Omental fat pad (tissue), 3 donors: ENCODE measurements at regions not wholly inside any gene's neighbourhood (a gene's known extent, or its start where the extent isn't known, plus 50 kb on each side); places are given as distances from the start of the nearest gene placed in this dataset.

Source experiments
- ATAC-seq: fragments of 150-250 bp; one replicate; pipeline ENCODE4 v1.9.1; 2016; ENCODE audit warnings: mild to moderate bottlenecking, moderate library complexity; ENCODE audit not compliant: low FRiP score
- DNase-seq: peaks from one replicate; pipeline ENCODE4 v3.0.0-alpha.2; 2019; ENCODE audit warnings: low spot score
- CTCF ChIP-seq, 3 donors: fragments of 450-650 bp; IDR thresholded peaks; one replicate each; pipeline ENCODE4 v1.5.1; 2016 to 2017; ENCODE audit warnings: antibody characterized with exemption in 3 of 3, mild to moderate bottlenecking in 3 of 3, moderate library complexity in 2 of 3

GRCh38 chr18:53601344-53601743, 623.1 kb downstream of the MBD2 start:
- DNase-seq (no peak), ATAC-seq (no peak)
- no peak for TF ChIP-seq CTCF (IDR thresholded peaks at IDR 0.05)

GRCh38 chr18:53586923-53587322, 637.5 kb downstream of the MBD2 start:
- ATAC-seq (no peak), DNase-seq (no peak)
- no peak for TF ChIP-seq CTCF (IDR thresholded peaks at IDR 0.05)
